CD4-positive, alpha-beta T cell (primary cell): ENCODE measurements at regions not wholly inside any gene's neighbourhood (a gene's known extent, or its start where the extent isn't known, plus 50 kb on each side); places are given as distances from the start of the nearest gene placed in this dataset.

Experiments used
- ATAC-seq: fragments of 200-7000 bp; cut with Tn5 transposase; one replicate; pipeline ENCODE4 v1.10.0; 2022; ENCODE audit warnings: mild to moderate bottlenecking; ENCODE audit not compliant: poor library complexity
- CTCF ChIA-PET: fragments of 350-600 bp; sonication (Branson Sonifier 250); formaldehyde crosslinking; loops from one replicate; lab custom pipeline; 2021; ENCODE audit warnings: antibody characterized with exemption, inconsistent platforms; lab: Charles Lee
- POLR2A ChIA-PET: fragments of 350-600 bp; sonication (Branson Sonifier 250); formaldehyde crosslinking; loops from one replicate; lab custom pipeline; 2021; ENCODE audit warnings: antibody characterized with exemption, inconsistent platforms; lab: Charles Lee
- DNase-seq, 14 experiments: peaks; one replicate each; pipeline ENCODE4 v3.0.0-alpha.2; 2013 to 2020; ENCODE audit warnings: mixed read lengths in 2 of 14
- H3K27ac ChIP-seq, 2 donors: one replicate each; pipeline versions ENCODE4 v1.5.1 to v1.7.0; 2013; ENCODE audit warnings: low read length in 2 of 2, low read depth in 1 of 2, mild to moderate bottlenecking in 1 of 2
- H3K27me3 ChIP-seq, 2 experiments: 1 replicate in 1 of 2; 2 replicates in 1 of 2; pipeline versions ENCODE4 v1.6.1 to v1.7.0; 2013; ENCODE audit warnings: low read length in 2 of 2, control low read depth in 1 of 2, mild to moderate bottlenecking in 1 of 2, moderate library complexity in 1 of 2; ENCODE audit not compliant: insufficient read depth in 2 of 2, control insufficient read depth in 1 of 2
- H3K36me3 ChIP-seq: one replicate; pipeline ENCODE4 v1.6.1; 2013; ENCODE audit warnings: low read length, control low read depth; ENCODE audit not compliant: insufficient read depth
- H3K4me1 ChIP-seq: one replicate; pipeline ENCODE4 v1.6.1; 2013; ENCODE audit warnings: low read length, control low read depth; ENCODE audit not compliant: insufficient read depth
- H3K4me3 ChIP-seq: one replicate; pipeline ENCODE4 v1.5.1; 2013; ENCODE audit warnings: mild to moderate bottlenecking, low read length, moderate library complexity
- H3K9me3 ChIP-seq, 2 experiments: 1 replicate in 1 of 2; 2 replicates in 1 of 2; pipeline versions ENCODE4 v1.6.1 to v1.7.0; 2013; ENCODE audit warnings: low read length in 2 of 2, mild to moderate bottlenecking in 2 of 2, control low read depth in 1 of 2, moderate library complexity in 1 of 2; ENCODE audit not compliant: control insufficient read depth in 1 of 2, insufficient read depth in 1 of 2
- H3K27ac Mint-ChIP-seq: one replicate; pipeline ENCODE4 v1.8.0; 2020; ENCODE audit warnings: mixed read lengths
- H3K27me3 Mint-ChIP-seq: one replicate; pipeline ENCODE4 v1.8.0; 2021; ENCODE audit warnings: mixed read lengths
- H3K36me3 Mint-ChIP-seq: one replicate; pipeline ENCODE4 v1.8.0; 2021; ENCODE audit warnings: low read depth, mixed read lengths
- H3K4me1 Mint-ChIP-seq: one replicate; pipeline ENCODE4 v1.8.0; 2021; ENCODE audit warnings: low read depth, mixed read lengths
- H3K4me3 Mint-ChIP-seq: one replicate; pipeline ENCODE4 v1.8.0; 2020; ENCODE audit warnings: mild to moderate bottlenecking, mixed read lengths
- H3K9me3 Mint-ChIP-seq: one replicate; pipeline ENCODE4 v1.8.0; 2020; ENCODE audit warnings: mixed read lengths
- intact Hi-C, 2 experiments: fragments of 100-400 bp; cut with DNase I in 1 of 2; cut with micrococcal nuclease in 1 of 2; formaldehyde crosslinking; loops; one replicate each; pipeline versions ENCODE4 v1.15.1 to v1.9.0; 2023 to 2025; cut with DNase I, micrococcal nuclease
- TF ChIP-seq, protein P1 (sequence below): fragments of 200-600 bp; IDR thresholded peaks from one replicate; pipeline ENCODE4 v1.8.0; 2022; ENCODE audit warnings: antibody characterized with exemption, mild to moderate bottlenecking

DNA sequence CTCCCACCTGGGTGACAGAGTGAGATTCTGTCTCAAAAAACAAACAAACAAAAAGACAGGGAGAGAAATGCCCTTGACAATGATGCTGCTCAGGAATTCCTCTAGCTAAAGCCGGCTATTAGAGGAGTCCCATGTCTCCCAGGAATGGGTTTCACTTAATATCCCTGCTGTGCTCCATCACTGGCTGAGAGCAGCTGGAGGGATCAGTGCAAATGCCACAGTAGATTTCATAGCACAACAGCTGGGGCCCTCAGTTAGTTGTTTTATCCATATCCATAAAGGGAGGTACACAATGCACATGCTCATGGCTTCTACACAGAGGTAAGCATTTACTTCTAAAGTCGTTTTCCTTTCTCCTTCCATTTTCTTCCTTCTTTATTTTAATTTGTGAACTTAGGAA is 742.0 kb upstream of the POU3F2 start:
- no peaks in the 10 kb centered on the region for H3K4me1 ChIP-seq
- no peaks in the 10 kb centered on the region for H3K27me3 Mint-ChIP-seq
- no peaks in the 10 kb centered on the region for H3K36me3 ChIP-seq
- no peak overlapping the region for H3K4me3 Mint-ChIP-seq
- no peaks in the 10 kb centered on the region for H3K4me1 Mint-ChIP-seq
- peaks cover 14% of the 10 kb centered on the region for H3K9me3 Mint-ChIP-seq
- TF ChIP-seq, protein P1, sequence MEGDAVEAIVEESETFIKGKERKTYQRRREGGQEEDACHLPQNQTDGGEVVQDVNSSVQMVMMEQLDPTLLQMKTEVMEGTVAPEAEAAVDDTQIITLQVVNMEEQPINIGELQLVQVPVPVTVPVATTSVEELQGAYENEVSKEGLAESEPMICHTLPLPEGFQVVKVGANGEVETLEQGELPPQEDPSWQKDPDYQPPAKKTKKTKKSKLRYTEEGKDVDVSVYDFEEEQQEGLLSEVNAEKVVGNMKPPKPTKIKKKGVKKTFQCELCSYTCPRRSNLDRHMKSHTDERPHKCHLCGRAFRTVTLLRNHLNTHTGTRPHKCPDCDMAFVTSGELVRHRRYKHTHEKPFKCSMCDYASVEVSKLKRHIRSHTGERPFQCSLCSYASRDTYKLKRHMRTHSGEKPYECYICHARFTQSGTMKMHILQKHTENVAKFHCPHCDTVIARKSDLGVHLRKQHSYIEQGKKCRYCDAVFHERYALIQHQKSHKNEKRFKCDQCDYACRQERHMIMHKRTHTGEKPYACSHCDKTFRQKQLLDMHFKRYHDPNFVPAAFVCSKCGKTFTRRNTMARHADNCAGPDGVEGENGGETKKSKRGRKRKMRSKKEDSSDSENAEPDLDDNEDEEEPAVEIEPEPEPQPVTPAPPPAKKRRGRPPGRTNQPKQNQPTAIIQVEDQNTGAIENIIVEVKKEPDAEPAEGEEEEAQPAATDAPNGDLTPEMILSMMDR, result no peak
- no peak overlapping the region for H3K27ac Mint-ChIP-seq
- no peaks in the 10 kb centered on the region for H3K36me3 Mint-ChIP-seq
- no peak overlapping the region for H3K27ac ChIP-seq
- intact Hi-C loops, result no loop called here
- no peak for DNase-seq
- CTCF ChIA-PET, result no interaction called here
- no peaks in the 10 kb centered on the region for H3K9me3 ChIP-seq
- H3K27me3 ChIP-seq, result no peaks in the 10 kb centered on the region
- ATAC-seq, result no peak
- no peak overlapping the region for H3K4me3 ChIP-seq
- POLR2A ChIA-PET, result no interaction called here

- H3K4me3 Mint-ChIP-seq, result no peak overlapping the region
- ATAC-seq (no peak), DNase-seq (no peak)
- Histone ChIP-seq H3K36me3 (no peaks in the 10 kb centered on the region), H3K4me1 (no peaks in the 10 kb centered on the region), H3K27me3 (no peaks in the 10 kb centered on the region), H3K9me3 (no peaks in the 10 kb centered on the region), H3K27ac (no peak overlapping the region), H3K4me3 (no peak overlapping the region)
- no peaks in the 10 kb centered on the region for H3K27me3 Mint-ChIP-seq
- no peaks in the 10 kb centered on the region for H3K4me1 Mint-ChIP-seq
- no peak overlapping the region for H3K27ac Mint-ChIP-seq
- intact Hi-C loops, result no loop called here
- TF ChIP-seq, protein P1, result no peak
- ChIA-PET CTCF (no interaction called here), POLR2A (no interaction called here)
- H3K9me3 Mint-ChIP-seq, result peaks cover 14% of the 10 kb centered on the region
- no peaks in the 10 kb centered on the region for H3K36me3 Mint-ChIP-seq
Observed at GRCh38 chr6:98094696-98095095, 739.7 kb upstream of the POU3F2 start.

- no peaks in the 10 kb centered on the region for H3K27me3 ChIP-seq
- Mint-ChIP-seq H3K4me3 (no peak overlapping the region), H3K9me3 (peaks cover 14% of the 10 kb centered on the region), H3K27ac (no peak overlapping the region), H3K4me1 (no peaks in the 10 kb centered on the region), H3K27me3 (no peaks in the 10 kb centered on the region), H3K36me3 (no peaks in the 10 kb centered on the region)
- ChIA-PET CTCF (no interaction called here), POLR2A (no interaction called here)
- ATAC-seq (no peak), DNase-seq (no peak)
- peaks cover 3 to 6% of the 10 kb centered on the region in 2 experiments for H3K9me3 ChIP-seq
- H3K4me1 ChIP-seq, result no peaks in the 10 kb centered on the region
- no peaks in the 10 kb centered on the region for H3K36me3 ChIP-seq
- no peak overlapping the region for H3K4me3 ChIP-seq
- no peak overlapping the region for H3K27ac ChIP-seq
- intact Hi-C loops, result no loop called here
- TF ChIP-seq, protein P1, result no peak
Observed at GRCh38 chr6:98107801-98108200, 726.6 kb upstream of the POU3F2 start.
